ENCODE measurements at regions not wholly inside any gene's neighbourhood (a gene's known extent, or its start where the extent isn't known, plus 50 kb on each side); places are given as distances from the start of the nearest gene placed in this dataset.

DNA sequence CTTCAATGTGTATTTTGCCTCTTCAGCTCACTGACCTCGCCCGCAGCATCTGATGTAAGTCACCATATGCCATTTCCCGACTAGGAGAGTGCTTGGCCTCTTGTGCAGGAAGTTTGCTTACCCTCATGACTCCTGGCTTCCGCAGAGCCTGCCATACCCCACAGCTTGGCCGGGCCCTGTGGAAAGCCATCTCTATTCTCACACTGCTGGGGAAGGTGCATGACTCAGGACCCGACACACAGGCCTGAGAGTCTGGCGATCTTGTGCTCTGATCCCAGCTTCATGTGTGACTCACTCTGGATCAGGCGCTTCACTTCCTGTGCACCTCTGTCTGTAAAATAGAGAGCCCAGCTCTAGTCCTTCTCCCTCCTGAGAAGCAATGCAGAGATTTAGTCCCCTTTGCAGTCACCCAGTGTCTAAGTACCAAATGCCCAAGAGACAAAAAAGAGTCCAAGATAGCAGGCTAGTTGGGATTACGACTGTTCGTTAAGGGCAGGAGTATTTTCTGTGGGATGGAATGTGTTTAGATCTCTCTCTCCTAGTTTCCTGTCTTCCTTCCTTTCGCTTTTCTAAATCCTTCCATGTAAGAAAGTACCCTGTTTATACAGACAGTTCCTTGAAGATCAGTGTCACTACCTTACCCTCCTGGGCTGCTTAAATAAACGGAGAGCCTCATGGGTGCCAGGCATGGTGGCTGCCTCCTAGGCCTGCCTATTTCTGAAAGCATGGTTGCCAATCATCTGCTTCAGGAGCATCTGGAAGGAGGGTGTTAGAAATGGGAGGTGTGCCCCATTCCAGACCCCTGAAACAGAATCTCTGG, 62.8 kb upstream of the KIF26B start:
- TF ChIP-seq PHF8 (IDR thresholded peaks at IDR 0.05; ENCODE audit: borderline replicate concordance, low read length) (no peak), PRPF4 (IDR thresholded peaks at IDR 0.05; ENCODE audit: insufficient read depth, low read depth, low read length, poor library complexity, severe bottlenecking) (no peak), NR3C1 (CRISPR knock-in tag; IDR thresholded peaks at IDR 0.05) (no peak), TFAM (CRISPR knock-in tag; conservative IDR thresholded peaks at IDR 0.05) (no peak), POLR3A (IDR thresholded peaks at IDR 0.05; ENCODE audit: borderline replicate concordance, extremely low read depth, insufficient read depth, insufficient read length) (no peak), ZNF644 (tag; IDR thresholded peaks at IDR 0.05; ENCODE audit: low read depth) (no peak), CBFB (CRISPR knock-in tag; IDR thresholded peaks at IDR 0.05) (no peak), SIN3A (IDR thresholded peaks at IDR 0.05; ENCODE audit: borderline replicate concordance in 2 of 2, control insufficient read depth in 1 of 2, low read depth in 2 of 2, low read length in 2 of 2) (no peak), ZNF583 (CRISPR knock-in tag; IDR thresholded peaks at IDR 0.05) (no peak), CEBPB (tag; IDR thresholded peaks at IDR 0.05) (no peak), ZNF444 (CRISPR knock-in tag; IDR thresholded peaks at IDR 0.05) (no peak)

Data from K562 (cell line).